ENCODE measurements at regions not wholly inside any gene's neighbourhood (a gene's known extent, or its start where the extent isn't known, plus 50 kb on each side); places are given as distances from the start of the nearest gene placed in this dataset.

DNA sequence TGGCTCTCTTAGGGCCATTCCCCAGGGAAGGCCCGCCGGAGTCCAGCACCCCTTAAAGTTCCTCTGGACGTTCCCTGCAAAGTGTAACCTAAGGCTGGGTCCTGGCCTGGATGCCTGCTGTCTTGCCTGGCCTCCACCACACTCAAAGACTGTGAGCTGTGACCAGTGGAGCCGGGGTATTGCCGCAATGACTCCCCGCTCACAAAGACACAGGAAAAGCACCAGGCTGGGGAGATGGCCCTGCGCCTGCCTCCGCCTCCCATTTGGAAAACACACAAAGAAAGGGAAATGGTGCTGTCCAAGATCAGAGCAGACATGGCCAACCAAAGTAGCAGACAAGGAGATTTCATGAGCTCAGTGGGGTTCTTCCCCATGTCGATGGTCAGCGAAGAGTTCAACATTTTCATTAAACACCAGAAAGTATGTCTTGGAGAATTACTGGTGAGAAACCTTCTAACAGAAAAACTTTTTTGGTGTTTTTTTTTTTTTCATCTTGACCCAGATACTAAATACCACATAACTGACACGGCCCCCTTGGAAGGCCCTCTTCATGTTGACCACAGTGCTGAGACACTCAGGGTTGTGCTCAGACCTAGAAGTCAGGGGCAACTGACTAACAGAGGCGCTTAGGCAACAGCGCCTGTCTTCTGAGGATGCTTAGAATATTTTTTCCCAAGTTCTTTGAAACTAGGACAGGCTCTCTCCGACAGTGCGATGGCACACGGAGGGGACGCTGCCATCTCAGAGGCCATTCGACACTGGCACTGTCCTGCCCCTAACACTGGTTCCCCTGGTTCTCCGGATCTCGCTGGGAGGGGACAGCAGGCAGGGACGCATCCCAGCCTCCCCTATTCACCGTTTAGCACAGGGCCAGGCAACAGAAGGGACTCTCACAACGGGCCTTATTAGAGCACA lies 226.4 kb upstream of the ID2 start:
- no peak for DNase-seq

- DNase-seq, result no peak
Observed at GRCh38 chr2:8456151-8457091, 225.4 kb upstream of the ID2 start.

DNA sequence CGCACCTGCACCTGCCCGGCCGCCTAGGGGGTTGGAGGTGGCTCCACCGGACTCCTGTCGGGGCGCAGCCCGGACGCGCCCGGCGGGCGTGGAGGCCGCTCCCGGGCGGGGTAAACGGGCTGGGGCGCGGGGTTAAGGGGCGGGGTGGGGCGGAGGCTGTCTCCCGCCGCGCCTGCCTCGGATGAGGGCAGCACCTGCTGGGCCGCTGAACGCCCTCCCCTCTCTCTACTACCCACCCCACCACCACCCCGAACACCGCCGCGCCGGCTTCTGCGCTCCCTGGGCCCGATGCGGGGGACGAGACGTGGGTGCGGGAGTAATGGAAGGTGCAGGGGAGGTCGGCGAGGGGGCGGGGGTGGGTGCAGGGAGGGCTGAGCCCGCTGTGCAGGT lies 224.8 kb upstream of the ID2 start:
- DNase-seq, result peak; percentile 74

DNA sequence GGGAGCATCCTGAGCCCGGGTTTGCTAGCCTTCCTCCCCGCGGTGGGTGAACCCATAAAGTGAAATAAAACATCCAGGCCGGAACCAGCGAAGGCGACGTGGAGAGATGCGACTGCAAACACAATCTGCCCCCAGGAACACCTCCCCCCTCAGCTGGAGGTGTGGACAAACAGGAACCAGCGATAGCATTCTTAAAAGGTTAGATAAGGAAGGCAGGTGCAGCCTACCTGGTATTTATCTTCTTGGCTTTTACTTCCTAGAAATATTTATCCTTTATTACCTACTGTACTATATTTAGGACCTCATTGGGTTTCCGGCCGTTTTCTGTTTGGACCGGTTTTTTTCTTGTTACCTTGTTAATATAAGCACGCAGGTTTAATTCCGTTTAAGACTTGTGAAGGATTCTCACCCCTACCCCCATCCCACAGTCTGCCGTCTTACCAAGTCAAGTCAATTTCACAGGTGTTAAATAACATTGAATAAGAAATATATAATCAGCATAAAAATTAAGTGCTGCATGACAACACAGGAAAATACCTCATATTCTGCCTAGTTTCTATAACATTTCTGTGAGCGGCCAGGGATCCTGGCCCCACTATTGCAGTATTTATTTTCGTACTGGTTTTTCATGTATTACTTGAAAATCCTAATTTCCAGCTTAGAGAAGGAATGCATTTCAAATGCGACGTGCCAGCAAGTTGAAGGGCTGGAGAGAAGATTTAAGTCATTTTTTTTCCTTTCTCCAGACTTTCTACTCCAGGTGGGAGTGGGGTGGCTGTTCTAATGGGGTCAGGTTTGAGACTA lies 224.0 kb upstream of the ID2 start:
- peak; percentile 71 for DNase-seq

DNA sequence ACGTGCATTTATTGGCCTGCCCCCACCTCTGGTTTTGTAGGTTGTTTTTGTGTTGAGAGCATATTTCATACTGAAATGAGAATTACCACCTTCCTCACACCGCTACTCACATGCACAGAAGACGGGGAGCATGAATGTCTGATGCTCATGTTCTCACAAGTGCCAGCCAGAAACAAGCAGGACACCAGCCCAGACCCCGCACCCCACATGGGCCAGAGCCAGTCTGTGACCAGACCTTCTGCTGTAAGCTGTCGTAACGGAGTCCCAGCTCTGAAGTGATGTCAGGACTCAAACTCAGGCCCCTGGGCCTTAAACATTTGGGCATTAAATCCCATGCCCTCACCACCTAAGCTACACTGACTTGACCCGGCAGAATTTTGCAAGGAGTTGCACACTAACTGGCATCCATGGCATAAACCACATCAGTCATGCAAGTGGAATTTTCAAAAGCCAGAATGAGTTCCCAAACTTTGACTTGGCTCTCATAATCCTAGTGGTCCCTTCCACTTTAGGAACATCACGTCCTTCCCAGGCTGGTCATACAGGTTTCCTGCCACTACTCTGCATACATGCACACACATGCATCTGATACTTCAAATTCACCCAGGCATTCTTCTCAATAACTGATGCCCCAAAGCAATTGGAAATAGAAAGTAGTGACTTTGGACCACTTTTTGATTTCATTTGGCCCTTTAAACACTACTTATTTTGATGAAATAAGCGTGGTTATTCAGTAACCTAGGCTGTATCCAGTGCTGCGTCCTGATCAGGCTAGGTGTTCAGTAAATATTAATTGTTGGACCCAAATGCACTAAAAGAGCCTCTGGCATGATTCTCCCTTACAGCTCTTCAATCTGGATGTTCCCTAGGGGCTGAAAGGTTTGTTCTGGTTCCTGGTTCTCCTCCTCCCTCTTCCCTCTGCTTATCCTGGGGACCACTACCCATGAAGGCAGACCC lies 223.1 kb upstream of the ID2 start:
- no peak for DNase-seq

- no peak for DNase-seq
Observed at GRCh38 chr2:8459474-8459873, 222.4 kb upstream of the ID2 start.

DNA sequence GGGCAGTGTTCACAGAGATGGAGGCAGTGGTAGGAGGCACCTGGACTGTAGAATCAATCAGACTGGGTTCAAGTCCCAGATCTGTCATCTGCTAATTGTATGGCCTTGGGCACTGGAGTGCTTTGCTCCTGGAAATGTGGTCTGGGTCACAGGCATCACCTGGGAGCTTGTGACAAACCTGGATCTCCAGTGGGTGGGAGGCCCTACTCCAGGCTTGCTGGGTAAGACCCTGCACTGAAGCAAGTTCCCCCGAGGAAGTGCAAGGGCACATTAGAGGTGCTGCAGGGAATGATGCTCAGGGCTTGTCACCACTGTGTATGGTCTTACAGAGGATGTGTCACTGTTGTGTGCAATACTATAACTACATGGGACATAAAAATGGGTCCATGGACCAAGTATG lies 220.5 kb upstream of the ID2 start:
- no peak for DNase-seq

GRCh38 chr2:8462280-8462679 lies 219.6 kb upstream of the ID2 start:
- no peak for DNase-seq

DNA sequence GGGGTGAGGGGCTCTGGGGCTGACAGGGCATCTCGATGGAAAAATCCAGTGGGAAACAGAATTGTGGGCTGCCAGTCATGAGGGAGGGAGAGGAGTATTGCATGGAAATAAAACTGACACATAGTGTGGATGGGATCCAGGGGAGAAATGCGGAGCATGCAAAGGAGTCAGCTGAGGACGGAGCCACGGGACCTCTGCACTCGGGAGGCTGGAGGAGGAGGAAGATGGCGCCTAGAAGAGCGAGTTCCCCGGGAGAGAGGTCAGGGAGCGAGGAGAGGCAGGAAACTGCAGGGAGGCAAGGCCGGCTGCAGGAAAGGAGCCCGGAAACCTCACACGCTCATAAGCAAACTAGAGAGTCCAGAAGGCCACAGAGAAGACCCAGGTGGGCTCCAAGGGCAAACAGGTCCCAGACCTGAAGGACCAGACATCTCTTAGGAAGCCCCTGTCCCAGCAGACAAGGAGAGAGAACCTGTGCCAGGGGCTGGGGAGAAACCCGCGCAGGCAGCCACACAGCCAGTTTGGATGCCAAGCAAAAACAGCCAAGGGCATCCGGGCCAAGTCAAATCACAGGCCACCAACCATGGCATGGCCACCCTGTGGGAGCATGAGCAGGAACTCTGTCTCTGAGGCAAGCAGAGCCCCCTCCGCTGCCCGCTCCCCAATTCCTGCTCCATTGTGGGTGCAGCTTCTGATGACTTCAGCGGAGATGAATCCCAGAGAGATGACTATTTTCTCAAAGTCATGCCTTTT lies 218.8 kb upstream of the ID2 start:
- DNase-seq, result no peak

DNA sequence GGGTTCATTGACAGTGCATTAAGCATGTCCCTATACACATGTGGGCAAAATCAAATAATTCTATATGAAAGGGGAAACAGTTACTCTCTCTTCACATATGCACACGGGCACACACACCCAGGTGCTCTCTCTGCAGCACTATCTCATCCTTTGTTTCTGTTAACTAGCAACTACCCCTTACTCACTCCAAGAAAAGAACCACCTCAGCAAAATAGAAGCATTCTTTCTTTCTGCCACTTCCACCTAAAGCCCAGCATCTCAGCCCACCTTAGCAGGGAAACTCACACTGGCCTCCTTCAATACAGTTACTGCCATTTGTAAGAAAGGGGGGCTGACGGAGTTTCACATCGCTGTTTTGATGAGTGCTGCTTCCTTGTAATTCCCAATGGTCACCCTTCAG lies 216.3 kb upstream of the ID2 start:
- DNase-seq, result no peak

DNA sequence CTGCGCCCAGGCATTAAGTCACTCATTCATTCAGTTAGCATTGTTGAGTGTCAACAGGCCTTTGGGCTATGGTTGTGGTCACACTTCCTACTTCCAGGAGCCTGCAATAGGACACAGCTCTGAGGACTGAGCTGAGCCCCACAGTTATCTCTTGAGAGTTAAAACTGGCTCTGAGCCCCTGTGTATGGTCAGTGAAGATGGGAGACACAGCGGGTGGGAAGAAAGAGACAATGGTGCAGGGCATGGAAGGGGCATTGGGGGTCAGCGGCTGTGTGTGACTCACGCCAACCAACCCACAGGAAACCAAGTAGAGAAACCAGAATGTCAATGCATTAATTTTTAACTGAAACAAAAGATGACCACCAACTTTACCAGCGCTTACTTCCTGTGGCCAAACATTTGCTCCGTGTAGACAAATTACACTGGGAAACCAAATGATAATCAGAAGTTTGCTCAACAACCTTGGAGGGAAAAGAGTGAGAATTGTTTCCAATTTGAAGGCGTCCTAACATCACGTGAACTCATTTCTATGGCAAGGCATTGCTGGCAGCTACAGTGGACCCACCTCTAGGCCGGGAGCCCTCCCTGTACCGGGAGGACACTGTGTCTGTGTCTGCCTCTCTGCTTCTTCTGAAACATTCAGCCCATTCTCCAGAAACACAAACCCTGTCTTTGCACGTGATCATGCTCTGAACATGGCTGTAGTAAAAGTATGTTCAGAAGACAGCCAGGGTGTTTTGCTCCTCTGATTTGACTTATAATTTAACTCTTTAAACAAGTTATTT lies 212.0 kb upstream of the ID2 start:
- no peak for DNase-seq

DNA sequence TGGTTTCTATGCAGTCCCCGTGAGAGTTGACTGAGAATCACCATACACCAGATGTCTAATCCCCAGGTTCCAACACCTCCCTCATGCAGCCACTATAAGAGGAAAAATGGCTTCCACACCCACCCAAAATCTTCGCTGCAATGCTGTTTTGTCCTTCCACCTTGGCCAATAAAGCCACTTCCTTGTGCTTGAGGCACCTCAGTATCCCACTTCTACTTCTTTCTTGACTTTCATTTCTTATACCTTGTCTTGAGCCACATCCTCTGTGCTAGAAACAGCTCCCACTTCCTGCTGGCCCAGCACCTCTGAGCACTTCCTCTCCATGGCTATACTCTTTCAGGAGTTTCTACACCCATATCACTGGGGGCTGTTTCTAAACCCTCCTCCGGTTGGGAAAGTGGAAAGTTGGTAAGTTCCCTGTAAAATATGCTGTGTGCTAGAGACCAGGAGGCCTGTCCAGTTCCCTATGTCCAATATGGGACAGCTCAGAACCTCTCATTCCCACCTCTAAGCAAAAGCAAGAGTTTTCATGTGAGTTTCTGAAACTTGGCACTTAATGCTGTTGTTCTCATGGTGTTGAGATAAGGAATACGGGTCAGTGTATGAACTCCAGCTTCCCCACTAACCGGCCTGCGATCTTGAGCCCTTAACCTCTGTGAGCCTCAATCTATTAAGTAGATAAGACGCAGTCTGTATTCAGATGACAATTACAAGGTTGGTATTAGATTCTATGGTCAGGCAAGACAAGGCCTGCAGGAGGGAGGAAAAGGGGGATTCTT lies 209.1 kb upstream of the ID2 start:
- DNase-seq, result no peak

DNA sequence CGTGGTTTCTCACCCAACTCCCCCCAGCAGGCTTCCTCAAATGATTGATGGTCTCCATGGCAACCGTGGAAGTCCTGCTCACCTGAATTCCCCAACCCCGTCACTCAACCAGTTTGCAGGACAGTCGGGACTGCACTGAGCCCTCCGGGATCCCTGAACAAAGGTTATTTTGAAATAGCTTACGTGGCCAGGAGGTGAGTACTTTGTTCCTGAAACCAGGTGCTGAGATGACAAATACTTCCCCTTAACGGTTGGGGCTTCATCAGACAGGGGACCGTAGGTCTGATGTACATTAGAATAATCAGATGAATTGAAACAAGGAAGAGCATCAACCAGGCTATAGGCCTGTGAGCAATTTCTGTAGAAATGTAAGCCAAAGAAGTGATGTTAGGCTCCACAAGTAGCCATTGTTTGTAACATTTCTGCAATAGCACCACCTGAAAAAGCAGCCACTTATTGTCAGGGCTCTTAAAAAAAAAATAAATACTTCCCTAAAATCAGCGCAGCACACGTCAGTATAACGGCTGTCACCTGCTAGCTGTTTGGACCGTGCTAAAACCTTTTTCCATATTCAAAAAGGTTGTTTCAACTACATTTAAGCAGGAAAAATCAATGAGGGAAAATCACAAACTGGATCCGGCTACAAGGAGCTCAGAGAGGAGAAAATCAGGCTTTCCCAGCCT lies 206.4 kb upstream of the ID2 start:
- DNase-seq, result peak; percentile 70

- DNase-seq, result no peak
Observed at GRCh38 chr2:8477552-8478470, 204.0 kb upstream of the ID2 start.

DNA sequence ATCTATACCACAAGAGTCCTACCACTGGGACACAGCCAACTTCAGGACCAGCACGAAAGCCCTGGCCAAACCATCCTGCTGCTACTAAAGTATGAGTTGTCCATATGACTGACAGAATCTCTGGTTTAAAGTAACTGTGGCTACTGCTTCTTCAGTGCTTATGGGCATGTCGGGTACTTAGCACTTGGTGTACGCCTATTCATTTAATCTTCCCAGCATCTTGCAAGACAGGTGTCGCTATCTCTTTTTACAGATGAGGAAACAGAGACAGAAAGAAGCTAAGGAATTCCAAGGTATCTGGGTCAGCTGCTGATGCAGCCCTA lies 203.4 kb upstream of the ID2 start:
- DNase-seq, result no peak

- no peak for DNase-seq
Observed at GRCh38 chr2:8479298-8479697, 202.6 kb upstream of the ID2 start.

DNA sequence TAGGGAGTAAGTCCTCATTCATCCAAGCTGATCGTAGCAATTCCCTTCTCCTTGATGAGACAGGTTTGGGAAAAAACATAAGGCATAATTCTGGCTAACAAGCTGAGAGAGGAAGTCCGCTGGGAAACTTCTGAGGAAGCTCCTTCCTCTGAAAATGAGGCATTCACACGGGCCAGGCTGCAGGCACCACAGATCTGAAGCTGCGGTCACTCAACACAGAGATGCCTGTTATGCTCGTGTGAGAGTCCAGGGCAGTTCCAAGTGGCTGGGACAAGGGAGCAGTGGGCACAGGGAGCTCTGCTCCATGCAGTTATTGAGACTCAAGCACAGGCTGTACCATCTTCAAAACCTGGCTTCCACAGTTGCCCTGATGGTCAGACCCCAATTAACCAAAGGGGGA lies 200.9 kb upstream of the ID2 start:
- DNase-seq, result no peak

Data from NCI-H345 (cell line).